ENCODE measurements at regions not wholly inside any gene's neighbourhood (a gene's known extent, or its start where the extent isn't known, plus 50 kb on each side); places are given as distances from the start of the nearest gene placed in this dataset.

GRCh38 chrY:7803737-7804136 lies 892.2 kb upstream of the AMELY start:
- TF ChIP-seq CTCF (IDR thresholded peaks at IDR 0.05), result no peak
- no peak for TF ChIP-seq POLR2A (IDR thresholded peaks at IDR 0.05)
- no CpG with 5 or more reads among the region's 1 CpG for WGBS (ENCODE audit: insufficient coverage, low coverage, low lambda C conversion rate, missing lambda C conversion rate)
- ATAC-seq, result no peak
- Histone ChIP-seq H3K4me3 (no peak overlapping the region), H3K27ac (no peak overlapping the region), H3K27me3 (no peaks in the 10 kb centered on the region), H3K36me3 (no peaks in the 10 kb centered on the region), H3K9me3 (no peaks in the 10 kb centered on the region), H3K4me1 (no peaks in the 10 kb centered on the region)
- DNase-seq, result no peak
- intact Hi-C loops (cut with DNase I), result no loop called here

GRCh38 chrY:7796128-7796527 lies 884.6 kb upstream of the AMELY start:
- intact Hi-C loops (cut with DNase I), result no loop called here
- no peak overlapping the region for H3K4me3 ChIP-seq
- H3K36me3 ChIP-seq, result no peaks in the 10 kb centered on the region
- H3K9me3 ChIP-seq, result no peaks in the 10 kb centered on the region
- H3K27me3 ChIP-seq, result no peaks in the 10 kb centered on the region
- ATAC-seq (no peak), DNase-seq (no peak)
- H3K27ac ChIP-seq, result no peak overlapping the region
- TF ChIP-seq CTCF (IDR thresholded peaks at IDR 0.05) (no peak), POLR2A (IDR thresholded peaks at IDR 0.05) (no peak)
- H3K4me1 ChIP-seq, result no peaks in the 10 kb centered on the region

GRCh38 chrY:7794441-7794840 lies 882.9 kb upstream of the AMELY start:
- no CpG with 5 or more reads among the region's 1 CpG for WGBS (ENCODE audit: insufficient coverage, low coverage, low lambda C conversion rate, missing lambda C conversion rate)
- DNase-seq, result no peak
- intact Hi-C loops (cut with DNase I), result no loop called here

GRCh38 chrY:7793989-7794388 lies 882.4 kb upstream of the AMELY start:
- H3K9me3 ChIP-seq, result no peaks in the 10 kb centered on the region
- no CpG with 5 or more reads among the region's 2 CpGs for WGBS (ENCODE audit: insufficient coverage, low coverage, low lambda C conversion rate, missing lambda C conversion rate)
- no peak for DNase-seq
- no peak for ATAC-seq
- no peaks in the 10 kb centered on the region for H3K4me1 ChIP-seq
- intact Hi-C loops (cut with DNase I), result no loop called here
- TF ChIP-seq CTCF (IDR thresholded peaks at IDR 0.05) (no peak), POLR2A (IDR thresholded peaks at IDR 0.05) (no peak)
- no peak overlapping the region for H3K27ac ChIP-seq
- no peak overlapping the region for H3K4me3 ChIP-seq
- H3K36me3 ChIP-seq, result no peaks in the 10 kb centered on the region
- no peaks in the 10 kb centered on the region for H3K27me3 ChIP-seq

More at GRCh38 chrY:7794441-7794840, 882.9 kb upstream of the AMELY start:
- no peak for TF ChIP-seq CTCF (IDR thresholded peaks at IDR 0.05)
- ATAC-seq, result no peak
- no peaks in the 10 kb centered on the region for H3K9me3 ChIP-seq
- H3K4me1 ChIP-seq, result no peaks in the 10 kb centered on the region
- no peaks in the 10 kb centered on the region for H3K36me3 ChIP-seq
- H3K27ac ChIP-seq, result no peak overlapping the region
- H3K27me3 ChIP-seq, result no peaks in the 10 kb centered on the region
- no peak overlapping the region for H3K4me3 ChIP-seq

GRCh38 chrY:7792431-7792830 lies 880.9 kb upstream of the AMELY start:
- ATAC-seq (no peak), DNase-seq (no peak)
- Histone ChIP-seq H3K4me1 (no peaks in the 10 kb centered on the region), H3K27me3 (no peaks in the 10 kb centered on the region), H3K9me3 (no peaks in the 10 kb centered on the region), H3K36me3 (no peaks in the 10 kb centered on the region), H3K27ac (no peak overlapping the region), H3K4me3 (no peak overlapping the region)
- TF ChIP-seq CTCF (IDR thresholded peaks at IDR 0.05), result no peak
- no peak for TF ChIP-seq POLR2A (IDR thresholded peaks at IDR 0.05)
- WGBS (ENCODE audit: insufficient coverage, low coverage, low lambda C conversion rate, missing lambda C conversion rate), result no CpG with 5 or more reads among the region's 2 CpGs
- intact Hi-C loops (cut with DNase I), result no loop called here
